OCI-LY7 (cell line): ENCODE measurements at regions not wholly inside any gene's neighbourhood (a gene's known extent, or its start where the extent isn't known, plus 50 kb on each side); places are given as distances from the start of the nearest gene placed in this dataset.

Experiments used
- BruUV-seq: library from RNA; stranded (reverse); fragments of 400-500 nt; replicated peaks from 2 replicates; lab custom pipeline; 2021; lab: Mats Ljungman, UMichigan
- CTCF ChIA-PET: fragments of 300-600 bp; sonication (Branson Sonifier 250); formaldehyde crosslinking; loops from one replicate; lab custom pipeline; 2022; ENCODE audit warnings: antibody characterized with exemption; ENCODE audit not compliant: unreplicated experiment; lab: Charles Lee
- POLR2A ChIA-PET: fragments of 300-600 bp; sonication (Branson Sonifier 250); formaldehyde crosslinking; loops from one replicate; lab custom pipeline; 2022; ENCODE audit warnings: antibody characterized with exemption; lab: Charles Lee
- DNase-seq: peaks from one replicate; pipeline ENCODE4 v3.0.0-alpha.2; 2015; ENCODE audit warnings: low spot score
- H2AFZ ChIP-seq: fragments of 200-600 bp; sonication (generic), shearing (Covaris generic); 2 replicates; pipeline ENCODE4 v1.6.1; 2014; ENCODE audit warnings: mild to moderate bottlenecking, antibody characterized with exemption, low read length, moderate library complexity
- H3K27ac ChIP-seq: fragments of 200-600 bp; sonication (generic); 2 replicates; pipeline ENCODE4 v1.5.1; 2014; ENCODE audit warnings: mixed run types, low read depth, mild to moderate bottlenecking, moderate library complexity, low read length, inconsistent platforms; ENCODE audit not compliant: poor library complexity, severe bottlenecking
- H3K36me3 ChIP-seq: fragments of 200-600 bp; sonication (generic); 2 replicates; pipeline ENCODE4 v1.6.1; 2014; ENCODE audit warnings: mild to moderate bottlenecking, antibody characterized with exemption, low read length, moderate library complexity, mixed read lengths; ENCODE audit not compliant: insufficient read depth
- H3K4me1 ChIP-seq: fragments of 200-600 bp; sonication (generic); 2 replicates; pipeline ENCODE4 v1.5.1; 2014; ENCODE audit warnings: mild to moderate bottlenecking, low read length; ENCODE audit not compliant: insufficient read depth, poor library complexity, severe bottlenecking
- H3K4me2 ChIP-seq: fragments of 200-600 bp; sonication (generic); 2 replicates; pipeline ENCODE4 v1.6.1; 2014; ENCODE audit warnings: mild to moderate bottlenecking, low read length
- H3K4me3 ChIP-seq: fragments of 200-600 bp; sonication (generic); 2 replicates; pipeline ENCODE4 v1.5.1; 2014; ENCODE audit warnings: mild to moderate bottlenecking, low read depth, low read length; ENCODE audit not compliant: poor library complexity, severe bottlenecking
- H3K79me2 ChIP-seq: fragments of 200-600 bp; sonication (generic); 2 replicates; pipeline ENCODE4 v1.6.1; 2016; ENCODE audit warnings: low read depth, mild to moderate bottlenecking, low read length, moderate library complexity, mixed read lengths; ENCODE audit not compliant: insufficient read depth
- H3K9me2 ChIP-seq: fragments of 200-600 bp; sonication (generic); 2 replicates; pipeline ENCODE4 v1.6.1; 2016; ENCODE audit warnings: mild to moderate bottlenecking, low read length, mixed read lengths; ENCODE audit not compliant: insufficient read depth
- H3K9me3 ChIP-seq: fragments of 200-600 bp; sonication (generic); 2 replicates; pipeline ENCODE4 v1.6.1; 2014; ENCODE audit warnings: mild to moderate bottlenecking, mixed run types, low read length, mixed read lengths
- H4K20me1 ChIP-seq: fragments of 200-600 bp; sonication (generic); 2 replicates; pipeline ENCODE4 v1.6.1; 2014; ENCODE audit warnings: mild to moderate bottlenecking, antibody characterized with exemption, low read length, moderate library complexity, mixed read lengths; ENCODE audit not compliant: insufficient read depth
- CTCF ChIP-seq: fragments of 200-600 bp; sonication (generic); conservative IDR thresholded peaks from 2 replicates; pipeline ENCODE4 v1.5.1; 2014; ENCODE audit warnings: mild to moderate bottlenecking, antibody characterized with exemption, low read length, moderate library complexity, mixed read lengths
- EZH2phosphoT487 ChIP-seq: fragments of 200-600 bp; sonication (generic); IDR thresholded peaks from 2 replicates; pipeline ENCODE4 v1.6.1; 2018; ENCODE audit warnings: low read depth, borderline replicate concordance, mild to moderate bottlenecking, mixed run types, antibody characterized with exemption, low read length, moderate library complexity, mixed read lengths
- intact Hi-C: fragments of 100-400 bp; cut with micrococcal nuclease; formaldehyde crosslinking; loops from one replicate; pipeline ENCODE4 v1.10.0; 2022; ENCODE audit not compliant: unreplicated experiment

GRCh38 chr11:112661146-112661545 is 300.1 kb upstream of the NCAM1 start:
- Histone ChIP-seq H3K9me2 (no peaks in the 10 kb centered on the region), H2AFZ (no peak overlapping the region), H3K36me3 (no peaks in the 10 kb centered on the region), H3K27ac (no peak overlapping the region), H3K4me2 (no peak overlapping the region), H4K20me1 (no peaks in the 10 kb centered on the region), H3K79me2 (no peaks in the 10 kb centered on the region), H3K4me3 (no peak overlapping the region), H3K9me3 (no peaks in the 10 kb centered on the region), H3K4me1 (no peaks in the 10 kb centered on the region)
- intact Hi-C loops: no loop called here
- no peak for TF ChIP-seq EZH2phosphoT487
- TF ChIP-seq CTCF: no peak
- no peak for DNase-seq
- ChIA-PET CTCF (no interaction called here), POLR2A (no interaction called here)
- BruUV-seq: no TSS peak

- H2AFZ ChIP-seq: no peak overlapping the region
- H3K9me3 ChIP-seq: no peaks in the 10 kb centered on the region
- no peaks in the 10 kb centered on the region for H3K36me3 ChIP-seq
- POLR2A ChIA-PET: no interaction called here
- no peak overlapping the region for H3K4me2 ChIP-seq
- H3K9me2 ChIP-seq: no peaks in the 10 kb centered on the region
- no peak for DNase-seq
- TF ChIP-seq EZH2phosphoT487: no peak
- no peak for TF ChIP-seq CTCF
- no peaks in the 10 kb centered on the region for H3K79me2 ChIP-seq
- intact Hi-C loops: no loop called here
- BruUV-seq: no TSS peak
- H3K4me3 ChIP-seq: no peak overlapping the region
- no peaks in the 10 kb centered on the region for H4K20me1 ChIP-seq
- no peak overlapping the region for H3K27ac ChIP-seq
- CTCF ChIA-PET: no interaction called here
- H3K4me1 ChIP-seq: no peaks in the 10 kb centered on the region
Observed at GRCh38 chr11:112661571-112661970, 299.6 kb upstream of the NCAM1 start.

GRCh38 chr11:112662554-112662953 is 298.7 kb upstream of the NCAM1 start:
- no peaks in the 10 kb centered on the region for H3K36me3 ChIP-seq
- H2AFZ ChIP-seq: no peak overlapping the region
- H3K4me3 ChIP-seq: no peak overlapping the region
- no peaks in the 10 kb centered on the region for H3K79me2 ChIP-seq
- H3K4me1 ChIP-seq: no peaks in the 10 kb centered on the region
- H4K20me1 ChIP-seq: no peaks in the 10 kb centered on the region
- DNase-seq: no peak
- no peaks in the 10 kb centered on the region for H3K9me2 ChIP-seq
- ChIA-PET POLR2A (no interaction called here), CTCF (no interaction called here)
- no peak overlapping the region for H3K27ac ChIP-seq
- no TSS peak for BruUV-seq
- no peak overlapping the region for H3K4me2 ChIP-seq
- intact Hi-C loops: no loop called here
- H3K9me3 ChIP-seq: no peaks in the 10 kb centered on the region
- TF ChIP-seq CTCF (no peak), EZH2phosphoT487 (no peak)
